HEK293 (cell line): ENCODE measurements at regions not wholly inside any gene's neighbourhood (a gene's known extent, or its start where the extent isn't known, plus 50 kb on each side); places are given as distances from the start of the nearest gene placed in this dataset.

Source experiments
- CTCF ChIA-PET: fragments of 350-600 bp; formaldehyde crosslinking; extraction: SDS; loops from one replicate; lab custom pipeline; 2021; ENCODE audit warnings: antibody characterized with exemption; lab: Yijun Ruan, JAX
- POLR2A ChIA-PET: fragments of 300-600 bp; formaldehyde crosslinking; extraction: SDS; loops from one replicate; lab custom pipeline; 2020; ENCODE audit warnings: antibody characterized with exemption, inconsistent platforms; lab: Yijun Ruan, JAX
- H3K27ac ChIP-seq: fragments of 200-500 bp; sonication (Bioruptor generic); 2 replicates; pipeline ENCODE4 v1.5.1; 2014; ENCODE audit warnings: low read depth, low read length, control low read depth, inconsistent platforms; ENCODE audit errors: extremely low read depth
- H3K36me3 ChIP-seq, 2 experiments: fragments of 200-500 bp in 1 of 2; sonication (Bioruptor generic) in 1 of 2; 1 replicate in 1 of 2; 2 replicates in 1 of 2; pipeline ENCODE4 v1.5.1; 2014 to 2017; ENCODE audit warnings: inconsistent platforms in 2 of 2, low read length in 2 of 2; ENCODE audit not compliant: control insufficient read depth in 2 of 2, insufficient read depth in 1 of 2
- H3K4me1 ChIP-seq: fragments of 200-500 bp; sonication (Bioruptor generic); 2 replicates; pipeline ENCODE4 v1.5.1; 2014; ENCODE audit warnings: mild to moderate bottlenecking, low read length, inconsistent platforms; ENCODE audit not compliant: control insufficient read depth, insufficient read depth
- H3K4me3 ChIP-seq: 2 replicates; pipeline ENCODE4 v1.5.1; 2011; ENCODE audit warnings: low read depth, mild to moderate bottlenecking, control low read depth, low read length, moderate library complexity
- H3K9me3 ChIP-seq: fragments of 200-500 bp; sonication (Bioruptor generic); 2 replicates; pipeline ENCODE4 v1.5.1; 2014; ENCODE audit warnings: low read depth, low read length, inconsistent platforms; ENCODE audit not compliant: control insufficient read depth, insufficient read depth
- ZBTB1 ChIP-seq: fragments of 450-650 bp; formaldehyde crosslinking; IDR thresholded peaks from 2 replicates; pipeline ENCODE4 v1.5.1; 2016; ENCODE audit warnings: missing biosample characterization, missing genetic modification characterization
- ZBTB8A ChIP-seq: fragments of 450-650 bp; formaldehyde crosslinking; IDR thresholded peaks from 2 replicates; pipeline ENCODE4 v1.5.1; 2016; ENCODE audit warnings: missing biosample characterization, missing genetic modification characterization
- ZNF155 ChIP-seq: fragments of 450-650 bp; formaldehyde crosslinking; IDR thresholded peaks from 2 replicates; pipeline ENCODE4 v1.5.1; 2016; ENCODE audit warnings: missing biosample characterization, missing genetic modification characterization
- ZNF23 ChIP-seq: fragments of 450-650 bp; formaldehyde crosslinking; IDR thresholded peaks from 2 replicates; pipeline ENCODE4 v1.5.1; 2016; ENCODE audit warnings: missing biosample characterization, missing genetic modification characterization, borderline replicate concordance
- ZNF266 ChIP-seq: fragments of 450-650 bp; formaldehyde crosslinking; IDR thresholded peaks from 2 replicates; pipeline ENCODE4 v1.5.1; 2016; ENCODE audit warnings: missing biosample characterization, missing genetic modification characterization, low read depth
- ZNF354C ChIP-seq: fragments of 450-650 bp; formaldehyde crosslinking; IDR thresholded peaks from 2 replicates; pipeline ENCODE4 v1.5.1; 2016; ENCODE audit warnings: missing biosample characterization, missing genetic modification characterization, low read depth, borderline replicate concordance
- ZNF366 ChIP-seq: fragments of 450-650 bp; formaldehyde crosslinking; conservative IDR thresholded peaks from 2 replicates; pipeline ENCODE4 v1.5.1; 2016; ENCODE audit warnings: missing biosample characterization, missing genetic modification characterization
- ZNF514 ChIP-seq: fragments of 450-650 bp; formaldehyde crosslinking; IDR thresholded peaks from 2 replicates; pipeline ENCODE4 v1.5.1; 2016; ENCODE audit warnings: missing biosample characterization, missing genetic modification characterization
- ZNF560 ChIP-seq: fragments of 450-650 bp; formaldehyde crosslinking; IDR thresholded peaks from 2 replicates; pipeline ENCODE4 v1.5.1; 2017; ENCODE audit warnings: missing biosample characterization, missing genetic modification characterization, borderline replicate concordance
- ZNF596 ChIP-seq: fragments of 450-650 bp; IDR thresholded peaks from 2 replicates; pipeline ENCODE4 v1.5.0; 2018; ENCODE audit warnings: missing biosample characterization, mild to moderate bottlenecking, missing genetic modification characterization, moderate library complexity
- ZNF654 ChIP-seq: fragments of 450-650 bp; formaldehyde crosslinking; IDR thresholded peaks from 2 replicates; pipeline ENCODE4 v1.5.1; 2016; ENCODE audit warnings: low read depth, missing biosample characterization, missing genetic modification characterization
- ZNF707 ChIP-seq: fragments of 450-650 bp; formaldehyde crosslinking; IDR thresholded peaks from 2 replicates; pipeline ENCODE4 v1.5.1; 2016; ENCODE audit warnings: missing biosample characterization, missing genetic modification characterization
- ZNF843 ChIP-seq: fragments of 450-650 bp; formaldehyde crosslinking; IDR thresholded peaks from 2 replicates; pipeline ENCODE4 v1.5.1; 2016; ENCODE audit warnings: missing biosample characterization, missing genetic modification characterization
- TF ChIP-seq, protein P1 (sequence below): fragments of 450-650 bp; formaldehyde crosslinking; IDR thresholded peaks from 2 replicates; pipeline ENCODE4 v1.5.1; 2016; ENCODE audit warnings: missing biosample characterization, missing genetic modification characterization, borderline replicate concordance
- TF ChIP-seq, protein P2 (sequence below): fragments of 450-650 bp; formaldehyde crosslinking; IDR thresholded peaks from 2 replicates; pipeline ENCODE4 v1.5.1; 2016; ENCODE audit warnings: missing biosample characterization, missing genetic modification characterization
- TF ChIP-seq, protein P3 (sequence below): fragments of 450-650 bp; formaldehyde crosslinking; IDR thresholded peaks from 2 replicates; pipeline ENCODE4 v1.5.1; 2016; ENCODE audit warnings: missing biosample characterization, missing genetic modification characterization, low read depth

DNA sequence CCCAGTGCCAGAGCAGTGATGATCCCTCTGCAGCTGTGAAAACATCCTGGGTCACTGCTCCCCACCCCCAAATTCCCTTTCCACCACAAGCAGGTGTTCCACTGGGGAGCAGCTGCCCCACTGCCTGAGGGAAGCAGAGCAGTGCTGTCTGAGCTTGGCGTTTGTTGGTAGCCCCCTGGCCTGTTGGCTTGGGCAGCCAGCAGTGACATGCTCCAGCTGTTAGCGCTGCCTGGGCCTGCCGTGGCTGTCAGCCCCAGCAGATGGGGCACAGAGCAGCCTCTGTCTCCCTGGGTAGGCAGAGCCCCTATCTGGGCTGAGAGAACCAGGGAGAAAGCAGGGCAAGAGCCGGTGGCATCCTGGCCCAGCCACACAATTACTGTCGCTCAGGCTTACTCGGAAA, 247.7 kb downstream of the GLI2 start (continued):
- TF ChIP-seq, protein P1, sequence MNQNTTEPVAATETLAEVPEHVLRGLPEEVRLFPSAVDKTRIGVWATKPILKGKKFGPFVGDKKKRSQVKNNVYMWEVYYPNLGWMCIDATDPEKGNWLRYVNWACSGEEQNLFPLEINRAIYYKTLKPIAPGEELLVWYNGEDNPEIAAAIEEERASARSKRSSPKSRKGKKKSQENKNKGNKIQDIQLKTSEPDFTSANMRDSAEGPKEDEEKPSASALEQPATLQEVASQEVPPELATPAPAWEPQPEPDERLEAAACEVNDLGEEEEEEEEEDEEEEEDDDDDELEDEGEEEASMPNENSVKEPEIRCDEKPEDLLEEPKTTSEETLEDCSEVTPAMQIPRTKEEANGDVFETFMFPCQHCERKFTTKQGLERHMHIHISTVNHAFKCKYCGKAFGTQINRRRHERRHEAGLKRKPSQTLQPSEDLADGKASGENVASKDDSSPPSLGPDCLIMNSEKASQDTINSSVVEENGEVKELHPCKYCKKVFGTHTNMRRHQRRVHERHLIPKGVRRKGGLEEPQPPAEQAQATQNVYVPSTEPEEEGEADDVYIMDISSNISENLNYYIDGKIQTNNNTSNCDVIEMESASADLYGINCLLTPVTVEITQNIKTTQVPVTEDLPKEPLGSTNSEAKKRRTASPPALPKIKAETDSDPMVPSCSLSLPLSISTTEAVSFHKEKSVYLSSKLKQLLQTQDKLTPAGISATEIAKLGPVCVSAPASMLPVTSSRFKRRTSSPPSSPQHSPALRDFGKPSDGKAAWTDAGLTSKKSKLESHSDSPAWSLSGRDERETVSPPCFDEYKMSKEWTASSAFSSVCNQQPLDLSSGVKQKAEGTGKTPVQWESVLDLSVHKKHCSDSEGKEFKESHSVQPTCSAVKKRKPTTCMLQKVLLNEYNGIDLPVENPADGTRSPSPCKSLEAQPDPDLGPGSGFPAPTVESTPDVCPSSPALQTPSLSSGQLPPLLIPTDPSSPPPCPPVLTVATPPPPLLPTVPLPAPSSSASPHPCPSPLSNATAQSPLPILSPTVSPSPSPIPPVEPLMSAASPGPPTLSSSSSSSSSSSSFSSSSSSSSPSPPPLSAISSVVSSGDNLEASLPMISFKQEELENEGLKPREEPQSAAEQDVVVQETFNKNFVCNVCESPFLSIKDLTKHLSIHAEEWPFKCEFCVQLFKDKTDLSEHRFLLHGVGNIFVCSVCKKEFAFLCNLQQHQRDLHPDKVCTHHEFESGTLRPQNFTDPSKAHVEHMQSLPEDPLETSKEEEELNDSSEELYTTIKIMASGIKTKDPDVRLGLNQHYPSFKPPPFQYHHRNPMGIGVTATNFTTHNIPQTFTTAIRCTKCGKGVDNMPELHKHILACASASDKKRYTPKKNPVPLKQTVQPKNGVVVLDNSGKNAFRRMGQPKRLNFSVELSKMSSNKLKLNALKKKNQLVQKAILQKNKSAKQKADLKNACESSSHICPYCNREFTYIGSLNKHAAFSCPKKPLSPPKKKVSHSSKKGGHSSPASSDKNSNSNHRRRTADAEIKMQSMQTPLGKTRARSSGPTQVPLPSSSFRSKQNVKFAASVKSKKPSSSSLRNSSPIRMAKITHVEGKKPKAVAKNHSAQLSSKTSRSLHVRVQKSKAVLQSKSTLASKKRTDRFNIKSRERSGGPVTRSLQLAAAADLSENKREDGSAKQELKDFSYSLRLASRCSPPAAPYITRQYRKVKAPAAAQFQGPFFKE: no peak
- TF ChIP-seq ZNF843 (tag by site-specific recombination) (no peak), ZNF354C (tag by site-specific recombination) (no peak), ZNF707 (tag by site-specific recombination) (no peak), ZBTB1 (tag by site-specific recombination) (no peak), ZNF596 (tag by site-specific recombination) (no peak), ZNF560 (tag by site-specific recombination) (no peak), ZNF23 (tag by site-specific recombination) (no peak), ZNF366 (tag by site-specific recombination) (no peak)
- TF ChIP-seq, protein P2, sequence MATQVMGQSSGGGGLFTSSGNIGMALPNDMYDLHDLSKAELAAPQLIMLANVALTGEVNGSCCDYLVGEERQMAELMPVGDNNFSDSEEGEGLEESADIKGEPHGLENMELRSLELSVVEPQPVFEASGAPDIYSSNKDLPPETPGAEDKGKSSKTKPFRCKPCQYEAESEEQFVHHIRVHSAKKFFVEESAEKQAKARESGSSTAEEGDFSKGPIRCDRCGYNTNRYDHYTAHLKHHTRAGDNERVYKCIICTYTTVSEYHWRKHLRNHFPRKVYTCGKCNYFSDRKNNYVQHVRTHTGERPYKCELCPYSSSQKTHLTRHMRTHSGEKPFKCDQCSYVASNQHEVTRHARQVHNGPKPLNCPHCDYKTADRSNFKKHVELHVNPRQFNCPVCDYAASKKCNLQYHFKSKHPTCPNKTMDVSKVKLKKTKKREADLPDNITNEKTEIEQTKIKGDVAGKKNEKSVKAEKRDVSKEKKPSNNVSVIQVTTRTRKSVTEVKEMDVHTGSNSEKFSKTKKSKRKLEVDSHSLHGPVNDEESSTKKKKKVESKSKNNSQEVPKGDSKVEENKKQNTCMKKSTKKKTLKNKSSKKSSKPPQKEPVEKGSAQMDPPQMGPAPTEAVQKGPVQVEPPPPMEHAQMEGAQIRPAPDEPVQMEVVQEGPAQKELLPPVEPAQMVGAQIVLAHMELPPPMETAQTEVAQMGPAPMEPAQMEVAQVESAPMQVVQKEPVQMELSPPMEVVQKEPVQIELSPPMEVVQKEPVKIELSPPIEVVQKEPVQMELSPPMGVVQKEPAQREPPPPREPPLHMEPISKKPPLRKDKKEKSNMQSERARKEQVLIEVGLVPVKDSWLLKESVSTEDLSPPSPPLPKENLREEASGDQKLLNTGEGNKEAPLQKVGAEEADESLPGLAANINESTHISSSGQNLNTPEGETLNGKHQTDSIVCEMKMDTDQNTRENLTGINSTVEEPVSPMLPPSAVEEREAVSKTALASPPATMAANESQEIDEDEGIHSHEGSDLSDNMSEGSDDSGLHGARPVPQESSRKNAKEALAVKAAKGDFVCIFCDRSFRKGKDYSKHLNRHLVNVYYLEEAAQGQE (tag by site-specific recombination): no peak

GRCh38 chr2:120984046-120984445, 248.4 kb downstream of the GLI2 start:
- Histone ChIP-seq H3K36me3 (peaks cover 0 to 51% of the 10 kb centered on the region in 2 experiments; a peak in 2 of 3 replicates), H3K9me3 (no peaks in the 10 kb centered on the region), H3K27ac (no peak overlapping the region), H3K4me1 (no peaks in the 10 kb centered on the region), H3K4me3 (no peak overlapping the region)
- TF ChIP-seq ZNF514 (no peak), ZNF654 (tag by site-specific recombination) (no peak), ZNF155 (no peak), ZBTB8A (no peak), ZNF266 (tag by site-specific recombination) (no peak)
- TF ChIP-seq, protein P3, sequence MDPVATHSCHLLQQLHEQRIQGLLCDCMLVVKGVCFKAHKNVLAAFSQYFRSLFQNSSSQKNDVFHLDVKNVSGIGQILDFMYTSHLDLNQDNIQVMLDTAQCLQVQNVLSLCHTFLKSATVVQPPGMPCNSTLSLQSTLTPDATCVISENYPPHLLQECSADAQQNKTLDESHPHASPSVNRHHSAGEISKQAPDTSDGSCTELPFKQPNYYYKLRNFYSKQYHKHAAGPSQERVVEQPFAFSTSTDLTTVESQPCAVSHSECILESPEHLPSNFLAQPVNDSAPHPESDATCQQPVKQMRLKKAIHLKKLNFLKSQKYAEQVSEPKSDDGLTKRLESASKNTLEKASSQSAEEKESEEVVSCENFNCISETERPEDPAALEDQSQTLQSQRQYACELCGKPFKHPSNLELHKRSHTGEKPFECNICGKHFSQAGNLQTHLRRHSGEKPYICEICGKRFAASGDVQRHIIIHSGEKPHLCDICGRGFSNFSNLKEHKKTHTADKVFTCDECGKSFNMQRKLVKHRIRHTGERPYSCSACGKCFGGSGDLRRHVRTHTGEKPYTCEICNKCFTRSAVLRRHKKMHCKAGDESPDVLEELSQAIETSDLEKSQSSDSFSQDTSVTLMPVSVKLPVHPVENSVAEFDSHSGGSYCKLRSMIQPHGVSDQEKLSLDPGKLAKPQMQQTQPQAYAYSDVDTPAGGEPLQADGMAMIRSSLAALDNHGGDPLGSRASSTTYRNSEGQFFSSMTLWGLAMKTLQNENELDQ (tag by site-specific recombination): no peak
- POLR2A ChIA-PET: no interaction called here
- CTCF ChIA-PET: interaction anchor here (0.6 kb wide), 1 partner anchor 61 kb away, joined by 3 read pairs; no protein-coding TSS in a partner anchor
